ENCODE measurements at regions not wholly inside any gene's neighbourhood (a gene's known extent, or its start where the extent isn't known, plus 50 kb on each side); places are given as distances from the start of the nearest gene placed in this dataset.

- no peak for DNase-seq (ENCODE audit: low read depth)
Observed at GRCh38 chr3:118557513-118557912, 477.1 kb downstream of the IGSF11 start.

GRCh38 chr3:118559286-118559685, 475.4 kb downstream of the IGSF11 start:
- DNase-seq (ENCODE audit: low read depth), result no peak

DNA sequence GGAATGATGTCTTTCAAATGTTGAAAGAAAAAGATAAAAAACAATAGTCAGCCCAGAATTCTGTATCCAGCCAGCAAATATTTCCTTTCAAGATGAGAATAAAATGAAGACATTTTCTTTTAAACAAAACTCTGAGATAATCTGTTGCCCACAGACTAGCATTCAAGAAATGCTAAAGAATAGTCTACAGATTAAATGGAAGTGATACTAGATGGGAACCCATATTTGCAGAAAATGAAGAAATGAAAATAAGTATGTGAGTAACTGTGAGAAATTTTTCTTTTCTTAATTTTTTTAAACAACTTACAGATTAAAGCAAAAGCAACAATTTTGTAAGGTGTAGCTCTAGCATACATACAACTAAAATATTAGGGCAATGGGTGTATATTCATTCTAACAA, 469.8 kb downstream of the IGSF11 start:
- DNase-seq (ENCODE audit: low read depth), result no peak

- DNase-seq (ENCODE audit: low read depth), result no peak
Observed at GRCh38 chr3:118573912-118574311, 460.7 kb downstream of the IGSF11 start.

- DNase-seq (ENCODE audit: low read depth), result no peak
Observed at GRCh38 chr3:118577055-118577777, 457.4 kb downstream of the IGSF11 start.

- no peak for DNase-seq (ENCODE audit: low read depth)
Observed at GRCh38 chr3:118578559-118578958, 456.1 kb downstream of the IGSF11 start.

- DNase-seq (ENCODE audit: low read depth), result no peak
Observed at GRCh38 chr3:118587037-118587741, 447.5 kb downstream of the IGSF11 start.

DNA sequence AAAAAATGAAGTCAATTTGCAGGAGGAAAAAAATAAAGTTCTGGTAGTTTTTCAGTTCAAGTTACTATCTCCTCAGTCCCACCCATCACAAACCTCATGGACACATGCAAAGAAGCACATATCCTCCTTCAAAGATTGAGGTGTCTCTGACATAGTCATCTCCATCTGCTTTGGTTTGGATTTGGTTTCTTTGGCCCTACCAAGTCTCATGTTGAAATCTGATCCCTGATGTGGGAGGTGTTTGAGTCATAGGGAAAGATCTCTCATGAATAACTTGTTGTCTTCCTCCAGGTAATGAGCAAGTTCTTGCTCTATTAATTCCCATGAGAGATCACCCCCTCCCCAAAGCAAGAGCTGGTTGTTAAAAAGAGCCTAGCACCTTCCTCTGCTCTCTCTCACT, 446.8 kb downstream of the IGSF11 start:
- no peak for DNase-seq (ENCODE audit: low read depth)

GRCh38 chr3:118593277-118593670, 441.4 kb downstream of the IGSF11 start:
- no peak for DNase-seq (ENCODE audit: low read depth)

DNA sequence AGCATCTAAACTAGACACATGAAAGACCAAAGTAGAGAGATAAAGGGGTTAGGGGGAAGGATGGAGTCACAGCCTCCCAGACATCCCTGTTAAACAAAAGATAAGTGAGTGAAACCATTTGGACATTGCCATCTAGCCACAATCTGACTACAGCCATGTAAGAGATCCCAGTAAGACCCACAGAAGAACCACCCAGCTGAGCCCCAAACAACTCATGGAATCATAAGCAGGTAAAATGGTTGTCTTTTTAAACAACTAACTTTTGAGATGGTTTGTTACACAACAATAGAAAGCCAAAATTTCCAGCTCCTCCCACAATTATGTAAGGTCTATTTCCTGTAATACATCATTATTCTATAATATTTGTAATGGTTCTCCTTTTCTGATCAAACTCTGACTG, 437.5 kb downstream of the IGSF11 start:
- no peak for DNase-seq (ENCODE audit: low read depth)

DNA sequence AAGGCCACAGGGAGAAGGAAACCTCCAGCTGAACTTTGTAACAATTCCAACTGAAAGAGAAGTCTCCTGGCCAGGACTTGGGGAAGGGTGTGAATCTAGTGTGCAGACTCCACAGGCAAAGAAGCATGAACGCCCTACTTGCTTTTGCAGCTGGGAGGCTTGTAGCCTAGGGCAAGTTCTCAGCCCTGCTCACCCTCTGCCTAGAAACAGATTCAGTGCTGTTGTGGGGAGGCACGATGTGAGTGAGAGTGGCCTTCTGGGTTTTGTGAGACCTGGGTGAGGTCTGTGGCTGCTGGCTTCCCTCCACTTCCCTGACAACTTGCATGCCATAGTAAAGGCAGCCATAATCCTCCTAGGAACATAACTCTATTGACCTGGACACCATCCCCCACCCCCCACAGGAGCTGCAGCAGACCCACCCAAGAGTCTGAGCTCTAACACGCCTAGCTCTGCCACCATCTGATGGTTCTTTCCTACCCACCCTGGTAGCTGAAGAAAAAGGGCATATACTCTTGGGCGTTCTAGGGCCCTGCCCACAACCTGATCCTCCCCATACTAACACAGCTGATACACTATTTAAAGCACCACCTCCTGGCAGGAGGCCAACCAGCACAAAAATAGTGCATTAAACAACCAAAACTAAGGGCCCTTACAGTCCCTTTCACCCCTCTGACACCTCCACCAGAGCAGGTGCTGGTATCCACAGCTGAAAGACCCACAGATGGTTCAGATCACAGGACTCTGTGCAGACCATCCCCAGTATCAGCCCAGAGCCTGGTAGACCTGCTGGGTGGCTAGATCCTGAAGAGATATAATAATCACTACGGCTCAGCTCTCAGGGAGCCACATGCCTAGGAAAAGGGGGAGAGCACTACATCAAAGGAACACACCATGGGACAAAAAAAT, 426.5 kb downstream of the IGSF11 start:
- no peak for DNase-seq (ENCODE audit: low read depth)

DNA sequence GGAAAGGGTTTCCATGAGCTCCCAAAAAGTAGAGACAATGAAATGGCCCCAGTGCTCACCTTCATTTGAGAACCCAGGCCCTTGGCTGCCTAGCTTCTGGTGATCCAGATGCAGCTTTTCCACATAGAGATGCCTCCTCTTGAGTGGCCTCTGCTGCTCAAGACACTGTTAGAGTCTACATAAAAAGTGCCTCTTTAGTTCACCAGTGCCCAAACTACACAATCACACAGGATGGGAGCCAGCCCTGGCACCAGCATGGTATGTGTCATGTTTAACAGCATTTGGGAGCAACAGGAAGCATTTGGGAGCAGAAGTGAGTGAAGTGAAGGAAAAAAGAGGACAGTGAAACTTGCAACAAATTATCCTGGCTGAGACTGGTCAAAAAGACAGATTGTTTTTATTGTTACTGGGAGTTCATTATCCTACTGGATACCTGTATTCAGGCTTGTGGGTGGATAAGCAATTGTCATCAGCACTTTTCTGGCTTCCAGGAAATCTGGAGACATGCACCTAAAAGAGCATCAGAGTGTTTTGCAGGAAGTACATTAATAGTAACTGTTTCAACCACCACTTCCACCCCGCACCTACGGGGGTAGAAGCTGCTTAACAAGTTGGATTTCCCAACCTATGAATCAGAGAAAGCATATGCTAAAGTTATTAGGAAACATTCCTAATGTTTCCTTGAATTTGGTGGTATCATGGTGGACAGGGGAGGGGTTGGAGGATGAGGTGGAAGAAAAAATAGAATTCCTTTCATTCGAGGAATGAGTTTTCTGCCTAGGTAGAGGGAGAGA, 416.2 kb downstream of the IGSF11 start:
- DNase-seq (ENCODE audit: low read depth), result no peak

GRCh38 chr3:118626453-118626852, 408.2 kb downstream of the IGSF11 start:
- DNase-seq (ENCODE audit: low read depth), result no peak

- no peak for DNase-seq (ENCODE audit: low read depth)
Observed at GRCh38 chr3:118628704-118629341, 405.8 kb downstream of the IGSF11 start.

GRCh38 chr3:118629821-118630220, 404.8 kb downstream of the IGSF11 start:
- DNase-seq (ENCODE audit: low read depth), result no peak

DNA sequence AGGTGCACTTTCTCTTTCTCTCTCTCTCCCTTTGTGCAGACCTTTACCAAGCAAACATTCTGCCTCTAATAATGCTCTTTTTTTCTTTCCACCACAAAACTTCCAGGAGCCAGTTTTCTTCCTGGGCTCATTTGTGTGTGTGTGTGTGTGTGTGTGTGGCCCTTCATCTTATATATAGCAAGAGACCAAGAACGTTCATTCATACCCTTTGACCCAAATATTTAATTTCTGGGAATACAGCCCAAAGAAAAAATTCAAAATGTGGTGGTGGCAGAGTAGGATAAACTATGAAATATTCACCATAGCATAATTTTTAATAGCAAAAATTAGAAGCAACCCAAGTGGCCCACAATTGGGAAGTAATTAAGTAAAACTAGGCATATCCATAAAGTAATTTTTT, 398.9 kb downstream of the IGSF11 start:
- no peak for DNase-seq (ENCODE audit: low read depth)

DNA sequence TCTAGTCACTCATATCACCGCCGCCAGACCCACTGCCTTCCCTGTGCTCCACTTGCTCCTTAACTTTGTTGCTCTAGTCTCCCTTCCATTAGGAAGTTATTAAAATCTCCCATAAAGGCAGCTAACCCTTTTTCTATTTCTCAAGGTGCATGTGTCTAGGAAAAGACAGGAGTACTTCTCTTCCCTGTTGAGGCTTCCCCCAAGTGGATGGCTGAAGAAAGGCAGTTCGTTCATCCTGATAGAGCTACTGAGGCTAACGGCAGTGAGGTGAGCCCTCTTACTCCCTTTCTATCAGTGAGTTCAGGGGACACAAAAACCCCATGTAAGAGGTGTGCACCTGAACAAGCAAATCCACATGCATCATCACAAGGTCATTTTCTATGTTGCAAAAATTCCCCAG, 397.8 kb downstream of the IGSF11 start:
- no peak for DNase-seq (ENCODE audit: low read depth)

DNA sequence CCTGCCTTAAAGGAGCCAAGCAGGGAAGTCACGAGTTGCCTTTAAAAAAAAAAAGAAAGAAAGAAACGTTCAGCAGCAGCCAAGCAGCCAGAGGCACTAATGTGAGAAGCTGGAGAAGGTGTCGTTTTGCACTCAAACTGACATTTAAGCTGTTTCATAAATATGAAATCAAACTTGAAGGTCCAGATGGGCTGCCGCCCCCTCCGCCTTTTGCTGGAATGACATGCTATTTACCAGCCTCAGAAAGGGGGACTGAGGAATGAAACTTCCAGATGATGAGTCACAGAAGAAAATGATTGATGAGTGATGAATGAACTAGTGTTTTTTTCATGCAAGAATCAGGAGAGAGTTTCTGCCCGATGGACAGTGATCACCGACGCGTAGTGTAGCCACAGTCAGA, 396.8 kb downstream of the IGSF11 start:
- no peak for DNase-seq (ENCODE audit: low read depth)

- DNase-seq (ENCODE audit: low read depth), result no peak
Observed at GRCh38 chr3:118641608-118642007, 393.0 kb downstream of the IGSF11 start.

GRCh38 chr3:118671192-118671591, 363.5 kb downstream of the IGSF11 start:
- DNase-seq (ENCODE audit: low read depth), result no peak

- DNase-seq (ENCODE audit: low read depth), result no peak
Observed at GRCh38 chr3:118675305-118675704, 359.3 kb downstream of the IGSF11 start.

Measured in activated T-helper 9 cell treated with anti-CD3 and anti-CD28 coated beads, Interleukin-2, amount 50 U/mL, for 16 hours (primary cell).